GM19043 (cell line): ENCODE measurements at regions not wholly inside any gene's neighbourhood (a gene's known extent, or its start where the extent isn't known, plus 50 kb on each side); places are given as distances from the start of the nearest gene placed in this dataset.
"Not testable (repeated sequence)": the region's sequence is repeated elsewhere in the genome, so short reads cannot be mapped to it uniquely, and the experiment has no call there.

Experiments used
- ATAC-seq: cut with Tn5 transposase; IDR thresholded peaks from one replicate; pipeline ENCODE4 v1.9.1; 2021; ENCODE audit warnings: low read depth; ENCODE audit not compliant: unreplicated experiment

GRCh38 chr21:24658926-24659325 is 948.4 kb downstream of the MRPL39 start:
- ATAC-seq, result no peak

- no peak for ATAC-seq
Measured at GRCh38 chr21:24658026-24658425, 949.3 kb downstream of the MRPL39 start.

- ATAC-seq, result no peak
Measured at GRCh38 chr21:24649691-24650090, 957.6 kb downstream of the MRPL39 start.

- ATAC-seq, result no peak
Measured at GRCh38 chr21:24636696-24637095, 970.6 kb downstream of the MRPL39 start.

GRCh38 chr21:24634749-24635148 is 972.5 kb downstream of the MRPL39 start:
- no peak for ATAC-seq

GRCh38 chr21:24628536-24628935 is 978.7 kb downstream of the MRPL39 start:
- ATAC-seq, result no peak

GRCh38 chr21:24628046-24628445 is 979.2 kb downstream of the MRPL39 start:
- ATAC-seq, result no peak

- ATAC-seq, result no peak
Measured at GRCh38 chr21:24617819-24618218, 989.5 kb downstream of the MRPL39 start.

GRCh38 chr21:24594082-24594481 is 1013.2 kb downstream of the MRPL39 start:
- no peak for ATAC-seq

- no peak for ATAC-seq
Measured at GRCh38 chr21:24590261-24590660, 1017.0 kb downstream of the MRPL39 start.

- ATAC-seq, result no peak
Measured at GRCh38 chr21:24583473-24583872, 1023.8 kb downstream of the MRPL39 start.

GRCh38 chr21:24577301-24577700 is 1030.0 kb downstream of the MRPL39 start:
- ATAC-seq, result no peak

GRCh38 chr21:24561291-24561690 is 1046.0 kb downstream of the MRPL39 start:
- ATAC-seq, result no peak

GRCh38 chr21:24552491-24552890 is 1054.8 kb downstream of the MRPL39 start:
- no peak for ATAC-seq

GRCh38 chr21:24545807-24546361 is 1061.4 kb downstream of the MRPL39 start:
- no peak for ATAC-seq

- ATAC-seq, result no peak
Measured at GRCh38 chr21:24514081-24514733, 1093.1 kb downstream of the MRPL39 start.

- no peak for ATAC-seq
Measured at GRCh38 chr21:24509131-24509530, 1098.2 kb downstream of the MRPL39 start.

- no peak for ATAC-seq
Measured at GRCh38 chr21:24486973-24487372, 1120.3 kb downstream of the MRPL39 start.

GRCh38 chr21:24483361-24483760 is 1123.9 kb downstream of the MRPL39 start:
- not testable (repeated sequence) for ATAC-seq

GRCh38 chr21:24470852-24471251 is 1136.4 kb downstream of the MRPL39 start:
- no peak for ATAC-seq

GRCh38 chr21:24456358-24456757 is 1150.9 kb downstream of the MRPL39 start:
- no peak for ATAC-seq

- no peak for ATAC-seq
Measured at GRCh38 chr21:24450119-24450518, 1157.2 kb downstream of the MRPL39 start.

GRCh38 chr21:24445517-24445916 is 1161.8 kb downstream of the MRPL39 start:
- no peak for ATAC-seq
